Esophagus squamous epithelium (tissue), 4 donors: ENCODE measurements at regions not wholly inside any gene's neighbourhood (a gene's known extent, or its start where the extent isn't known, plus 50 kb on each side); places are given as distances from the start of the nearest gene placed in this dataset.

Source experiments
- POLR2A ChIP-seq, 4 donors: fragments of 450-650 bp; IDR thresholded peaks; one replicate each; pipeline ENCODE4 v1.6.1; 2017; ENCODE audit warnings: antibody characterized with exemption in 4 of 4, mild to moderate bottlenecking in 4 of 4, moderate library complexity in 3 of 4
- TF ChIP-seq, protein P1 (sequence below), 6 experiments: fragments of 450-650 bp in 4 of 6; fragments of 200-600 bp in 2 of 6; sonication (generic) in 2 of 6; IDR thresholded peaks; one replicate each; pipeline ENCODE4 v1.5.1; 2016 to 2019; ENCODE audit warnings: antibody characterized with exemption in 6 of 6, mild to moderate bottlenecking in 4 of 6, moderate library complexity in 4 of 6

GRCh38 chr6:78799682-78800081 lies 67.7 kb upstream of the IRAK1BP1 start:
- TF ChIP-seq, protein P1, sequence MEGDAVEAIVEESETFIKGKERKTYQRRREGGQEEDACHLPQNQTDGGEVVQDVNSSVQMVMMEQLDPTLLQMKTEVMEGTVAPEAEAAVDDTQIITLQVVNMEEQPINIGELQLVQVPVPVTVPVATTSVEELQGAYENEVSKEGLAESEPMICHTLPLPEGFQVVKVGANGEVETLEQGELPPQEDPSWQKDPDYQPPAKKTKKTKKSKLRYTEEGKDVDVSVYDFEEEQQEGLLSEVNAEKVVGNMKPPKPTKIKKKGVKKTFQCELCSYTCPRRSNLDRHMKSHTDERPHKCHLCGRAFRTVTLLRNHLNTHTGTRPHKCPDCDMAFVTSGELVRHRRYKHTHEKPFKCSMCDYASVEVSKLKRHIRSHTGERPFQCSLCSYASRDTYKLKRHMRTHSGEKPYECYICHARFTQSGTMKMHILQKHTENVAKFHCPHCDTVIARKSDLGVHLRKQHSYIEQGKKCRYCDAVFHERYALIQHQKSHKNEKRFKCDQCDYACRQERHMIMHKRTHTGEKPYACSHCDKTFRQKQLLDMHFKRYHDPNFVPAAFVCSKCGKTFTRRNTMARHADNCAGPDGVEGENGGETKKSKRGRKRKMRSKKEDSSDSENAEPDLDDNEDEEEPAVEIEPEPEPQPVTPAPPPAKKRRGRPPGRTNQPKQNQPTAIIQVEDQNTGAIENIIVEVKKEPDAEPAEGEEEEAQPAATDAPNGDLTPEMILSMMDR (IDR thresholded peaks at IDR 0.05): no peak
- TF ChIP-seq POLR2A (IDR thresholded peaks at IDR 0.05): no peak
